ENCODE measurements at regions not wholly inside any gene's neighbourhood (a gene's known extent, or its start where the extent isn't known, plus 50 kb on each side); places are given as distances from the start of the nearest gene placed in this dataset.

DNA sequence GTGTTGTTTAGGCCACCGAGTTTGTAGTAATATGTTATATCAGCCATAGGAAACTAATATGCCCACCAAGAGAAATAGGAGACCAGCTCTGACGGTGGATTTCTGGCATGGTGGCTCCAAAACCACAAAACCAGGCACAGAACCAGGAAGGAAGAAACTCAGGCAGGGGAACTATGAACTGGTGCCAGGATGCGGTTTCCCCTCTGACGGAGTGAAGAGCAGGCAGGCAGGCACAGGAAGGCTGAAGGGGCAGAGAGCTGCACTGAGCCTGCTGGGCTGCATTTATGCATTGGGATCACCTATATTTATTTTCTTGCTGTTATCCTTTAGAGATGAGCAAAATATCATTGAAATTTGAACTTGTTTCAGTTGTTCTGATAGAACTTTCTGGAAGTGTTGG is 479.4 kb downstream of the VRK1 start:
- TF ChIP-seq, protein P1, sequence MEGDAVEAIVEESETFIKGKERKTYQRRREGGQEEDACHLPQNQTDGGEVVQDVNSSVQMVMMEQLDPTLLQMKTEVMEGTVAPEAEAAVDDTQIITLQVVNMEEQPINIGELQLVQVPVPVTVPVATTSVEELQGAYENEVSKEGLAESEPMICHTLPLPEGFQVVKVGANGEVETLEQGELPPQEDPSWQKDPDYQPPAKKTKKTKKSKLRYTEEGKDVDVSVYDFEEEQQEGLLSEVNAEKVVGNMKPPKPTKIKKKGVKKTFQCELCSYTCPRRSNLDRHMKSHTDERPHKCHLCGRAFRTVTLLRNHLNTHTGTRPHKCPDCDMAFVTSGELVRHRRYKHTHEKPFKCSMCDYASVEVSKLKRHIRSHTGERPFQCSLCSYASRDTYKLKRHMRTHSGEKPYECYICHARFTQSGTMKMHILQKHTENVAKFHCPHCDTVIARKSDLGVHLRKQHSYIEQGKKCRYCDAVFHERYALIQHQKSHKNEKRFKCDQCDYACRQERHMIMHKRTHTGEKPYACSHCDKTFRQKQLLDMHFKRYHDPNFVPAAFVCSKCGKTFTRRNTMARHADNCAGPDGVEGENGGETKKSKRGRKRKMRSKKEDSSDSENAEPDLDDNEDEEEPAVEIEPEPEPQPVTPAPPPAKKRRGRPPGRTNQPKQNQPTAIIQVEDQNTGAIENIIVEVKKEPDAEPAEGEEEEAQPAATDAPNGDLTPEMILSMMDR (IDR thresholded peaks at IDR 0.05; ENCODE audit: low read depth, low read length, missing control alignments) = no peak
- in situ Hi-C loops (cut with HindIII; ENCODE audit: low sequenced_read_pairs) = no loop called here
- no peak overlapping the region for H3K4me3 ChIP-seq (ENCODE audit: low read depth, low read length)

DNA sequence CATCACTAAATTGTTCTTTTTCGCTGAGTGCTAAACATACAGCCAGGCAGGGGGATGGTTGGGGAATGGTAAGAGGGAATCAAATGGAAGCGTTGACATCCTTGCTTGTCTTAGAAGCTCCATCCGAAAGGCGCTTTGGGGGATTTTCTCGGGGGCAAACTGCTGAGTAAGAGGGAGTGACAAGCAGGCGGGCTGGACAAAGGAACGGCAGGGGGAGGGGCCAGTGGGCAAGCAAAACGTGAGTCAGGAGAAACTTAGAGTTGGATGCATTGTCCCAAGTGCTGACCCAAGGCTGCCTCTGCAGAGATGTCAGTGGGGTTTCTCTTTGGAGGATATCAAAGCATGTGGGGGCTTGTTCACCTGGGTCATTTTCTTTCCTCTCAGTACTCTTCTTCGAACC is 480.5 kb downstream of the VRK1 start:
- TF ChIP-seq, protein P1 (IDR thresholded peaks at IDR 0.05; ENCODE audit: low read depth, low read length, missing control alignments) = no peak
- H3K4me3 ChIP-seq (ENCODE audit: low read depth, low read length) = no peak overlapping the region
- in situ Hi-C loops (cut with HindIII; ENCODE audit: low sequenced_read_pairs) = no loop called here
- no peak for DNase-seq (ENCODE audit: low read depth)

More for the DNA sequence above, 479.4 kb downstream of the VRK1 start:
- peak; percentile 33 for DNase-seq (ENCODE audit: low read depth)

DNA sequence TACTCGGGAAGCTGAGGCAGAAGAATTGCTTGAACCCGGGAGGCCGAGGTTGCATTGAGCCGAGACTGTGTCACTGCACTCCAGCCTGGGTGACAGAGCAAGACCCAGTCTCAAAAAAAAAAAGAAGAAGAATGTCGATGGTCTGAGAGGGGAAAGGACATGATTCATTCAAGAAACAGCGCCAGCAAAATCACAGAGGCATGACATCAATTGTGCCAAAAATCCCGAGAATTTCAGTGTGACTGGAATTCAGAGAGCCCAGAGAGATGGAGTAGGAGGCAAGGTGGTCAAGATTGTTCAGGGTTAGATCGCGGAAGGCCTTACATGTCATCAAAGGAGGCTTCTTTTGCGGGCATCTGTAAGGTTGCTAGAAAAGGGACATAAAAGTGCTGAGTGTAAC is 483.3 kb downstream of the VRK1 start:
- in situ Hi-C loops (cut with HindIII; ENCODE audit: low sequenced_read_pairs) = no loop called here
- no peak overlapping the region for H3K4me3 ChIP-seq (ENCODE audit: low read depth, low read length)
- TF ChIP-seq, protein P1 (IDR thresholded peaks at IDR 0.05; ENCODE audit: low read depth, low read length, missing control alignments) = no peak
- peak; percentile 22 for DNase-seq (ENCODE audit: low read depth)

DNA sequence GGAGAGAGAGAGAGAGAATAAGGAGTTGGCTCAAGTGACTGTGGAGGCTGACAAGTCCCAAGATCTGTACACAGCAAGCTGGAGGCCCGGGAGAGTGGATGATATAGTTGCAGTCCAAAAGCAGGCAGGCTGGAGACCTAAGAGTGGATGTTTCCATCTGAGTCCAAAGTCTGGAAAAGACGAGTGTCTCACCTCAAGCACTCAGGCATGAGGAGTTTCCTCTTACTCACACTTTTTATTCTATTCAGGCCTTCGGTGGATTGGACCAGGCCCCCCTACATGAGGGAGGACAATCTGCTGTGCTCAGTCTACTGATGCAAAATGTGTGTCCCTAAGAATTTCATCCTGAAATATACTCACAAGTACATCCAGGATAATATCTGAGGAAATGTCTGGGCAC is 484.6 kb downstream of the VRK1 start:
- TF ChIP-seq, protein P1 (IDR thresholded peaks at IDR 0.05; ENCODE audit: low read depth, low read length, missing control alignments) = no peak
- no peak for DNase-seq (ENCODE audit: low read depth)
- no peak overlapping the region for H3K4me3 ChIP-seq (ENCODE audit: low read depth, low read length)
- in situ Hi-C loops (cut with HindIII; ENCODE audit: low sequenced_read_pairs) = no loop called here

DNA sequence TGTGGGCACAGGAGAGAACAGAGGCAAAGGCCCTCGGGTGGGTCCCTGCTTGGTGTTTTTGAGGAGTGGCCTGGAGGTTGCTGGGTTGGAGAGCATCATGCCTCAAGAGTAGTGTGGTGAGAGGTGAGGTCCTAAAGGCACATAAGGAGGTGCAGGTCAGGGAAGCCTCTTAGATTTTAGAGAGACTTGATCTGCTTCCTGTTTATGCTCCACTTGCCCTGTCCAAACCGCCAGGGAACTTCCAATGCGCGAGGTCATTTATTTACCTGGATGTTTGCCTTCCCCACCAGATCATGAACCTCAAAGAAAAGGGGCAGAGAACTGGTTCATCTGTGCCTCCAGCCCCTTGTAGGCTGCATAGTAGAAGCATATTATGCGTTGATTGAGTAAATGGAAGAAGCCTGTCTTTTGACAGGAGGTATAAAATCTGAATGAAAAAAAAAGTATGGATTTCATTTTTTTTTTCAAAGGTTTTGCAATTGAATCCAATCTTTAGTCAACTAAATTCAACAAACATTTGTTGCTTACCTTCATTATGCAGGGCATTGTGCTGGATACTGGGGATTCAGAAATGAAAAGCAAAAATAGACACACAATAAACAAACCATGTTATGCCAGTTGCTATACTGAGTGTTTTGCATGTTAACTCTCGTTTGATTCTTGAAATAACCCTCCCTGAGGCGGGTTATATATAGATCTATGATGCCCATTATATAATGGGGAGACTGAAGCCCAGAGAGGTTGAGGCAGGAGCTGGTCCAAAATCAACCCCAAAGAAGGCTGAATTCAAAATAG is 485.2 kb downstream of the VRK1 start:
- no peak for DNase-seq (ENCODE audit: low read depth)
- in situ Hi-C loops (cut with HindIII; ENCODE audit: low sequenced_read_pairs) = no loop called here
- H3K4me3 ChIP-seq (ENCODE audit: low read depth, low read length) = no peak overlapping the region
- TF ChIP-seq, protein P1 (IDR thresholded peaks at IDR 0.05; ENCODE audit: low read depth, low read length, missing control alignments) = no peak

DNA sequence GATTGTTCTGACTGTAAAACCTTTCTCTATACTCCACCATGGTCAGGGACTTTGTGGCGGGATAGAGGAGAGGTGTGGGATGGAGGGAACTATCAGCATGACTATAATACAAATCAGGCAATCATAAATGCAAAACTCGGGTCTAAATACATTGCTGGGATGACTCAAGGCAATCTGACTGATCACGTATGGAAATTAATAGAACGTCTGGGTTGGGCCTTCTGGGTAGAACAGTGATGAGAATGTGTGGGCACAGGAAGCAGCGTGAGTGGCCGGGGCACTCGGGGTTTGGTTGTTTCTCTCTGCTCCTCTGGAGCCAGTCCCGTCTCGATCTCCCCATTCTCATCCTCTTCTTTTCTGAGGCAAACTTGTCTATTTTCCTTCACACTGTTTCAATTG is 485.8 kb downstream of the VRK1 start:
- TF ChIP-seq, protein P1 (IDR thresholded peaks at IDR 0.05; ENCODE audit: low read depth, low read length, missing control alignments) = no peak
- H3K4me3 ChIP-seq (ENCODE audit: low read depth, low read length) = no peak overlapping the region
- in situ Hi-C loops (cut with HindIII; ENCODE audit: low sequenced_read_pairs) = no loop called here
- DNase-seq (ENCODE audit: low read depth) = no peak
